Stimulated activated CD8-positive, alpha-beta memory T cell treated with anti-CD3 and anti-CD28 coated beads, Interleukin-7, amount 100 ng/mL, for 48 hours (primary cell): ENCODE measurements at regions not wholly inside any gene's neighbourhood (a gene's known extent, or its start where the extent isn't known, plus 50 kb on each side); places are given as distances from the start of the nearest gene placed in this dataset.

Source experiments
- DNase-seq, 2 donors: peaks; one replicate each; pipeline ENCODE4 v3.0.0-alpha.2; 2020; ENCODE audit warnings: low read depth in 1 of 2; ENCODE audit errors: extremely low read depth in 1 of 2

DNA sequence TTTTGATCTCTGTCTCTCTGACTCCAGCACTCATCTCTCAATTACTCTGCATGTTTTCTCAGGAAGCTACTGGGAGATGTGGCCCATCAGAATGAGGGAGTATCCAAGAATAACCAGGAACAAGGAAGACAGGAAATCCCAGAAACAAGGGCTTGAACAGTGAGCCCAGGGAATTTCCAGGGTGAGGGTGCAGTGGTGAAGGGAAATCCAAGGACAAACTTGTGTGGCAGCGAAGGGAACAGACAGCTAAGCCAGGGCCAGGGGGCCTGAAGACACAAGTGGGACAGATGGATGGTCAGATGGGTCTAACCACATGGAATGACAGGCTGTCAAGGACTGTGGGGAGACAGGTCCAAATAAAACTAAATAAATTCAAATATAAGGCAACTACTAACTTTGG lies 121.8 kb upstream of the ERRFI1 start:
- DNase-seq, result no peak

GRCh38 chr1:8146257-8146855 lies 120.2 kb upstream of the ERRFI1 start:
- no peak for DNase-seq

GRCh38 chr1:8145545-8146202 lies 119.6 kb upstream of the ERRFI1 start:
- no peak for DNase-seq

GRCh38 chr1:8144323-8144722 lies 118.2 kb upstream of the ERRFI1 start:
- DNase-seq, result no peak

- DNase-seq, result no peak
Observed at GRCh38 chr1:8142955-8143629, 117.0 kb upstream of the ERRFI1 start.

DNA sequence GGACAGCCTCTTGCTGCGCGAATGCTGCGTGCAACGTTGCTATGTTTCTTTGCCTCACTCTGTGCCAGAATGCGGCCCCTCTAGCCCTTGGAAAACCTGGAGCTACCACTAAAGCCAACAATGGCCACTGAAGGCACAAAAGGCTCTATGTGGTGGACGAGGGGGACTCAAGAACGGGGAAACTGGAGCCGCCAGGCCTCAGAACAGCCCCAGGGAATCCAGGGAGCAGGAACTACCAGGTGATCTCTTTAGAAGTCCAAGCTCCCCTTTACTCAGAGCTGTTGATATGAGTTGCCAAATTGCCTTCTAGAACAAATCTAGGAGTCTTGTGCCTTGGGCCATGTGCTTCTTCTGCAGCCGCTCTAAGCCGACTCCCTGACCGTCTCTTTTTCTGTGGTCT lies 113.8 kb upstream of the ERRFI1 start:
- DNase-seq, result no peak

DNA sequence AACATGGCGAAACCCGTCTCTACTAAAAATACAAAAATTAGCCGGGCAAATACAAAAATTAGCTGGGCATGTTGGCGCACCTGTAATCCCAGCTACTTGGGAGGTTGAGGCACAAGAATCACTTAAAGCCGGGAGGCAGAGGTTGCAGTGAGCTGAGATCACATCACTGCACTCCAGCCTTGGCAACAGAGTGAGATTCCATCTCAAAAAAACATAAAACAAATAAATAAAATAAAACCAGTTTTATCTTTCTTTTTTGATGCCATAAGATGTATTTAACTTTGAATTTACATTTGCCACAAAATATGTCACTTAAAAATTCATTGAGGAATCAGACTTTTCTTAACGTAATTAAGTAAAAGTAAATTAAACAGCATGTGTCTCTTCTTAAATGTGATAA lies 113.3 kb upstream of the ERRFI1 start:
- no peak for DNase-seq

DNA sequence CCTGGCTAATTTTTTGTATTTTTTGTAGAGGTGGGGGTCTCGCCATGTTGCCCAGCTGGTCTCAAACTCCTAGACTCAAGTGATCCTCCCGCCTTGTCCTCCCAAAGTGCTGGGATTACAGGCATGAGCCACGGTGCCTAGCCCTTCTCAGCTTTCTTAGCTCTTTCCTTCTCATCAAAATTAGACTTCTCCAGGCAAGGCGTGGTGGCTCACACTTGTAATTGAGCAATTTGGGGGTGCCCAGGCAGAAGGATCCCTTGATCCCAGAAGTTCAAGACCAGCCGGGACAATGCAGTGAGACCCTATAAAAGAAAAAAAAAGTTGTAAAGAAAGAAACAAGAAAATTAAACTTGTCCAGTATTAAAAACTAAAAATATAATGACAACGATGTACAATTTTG lies 112.6 kb upstream of the ERRFI1 start:
- DNase-seq, result no peak

DNA sequence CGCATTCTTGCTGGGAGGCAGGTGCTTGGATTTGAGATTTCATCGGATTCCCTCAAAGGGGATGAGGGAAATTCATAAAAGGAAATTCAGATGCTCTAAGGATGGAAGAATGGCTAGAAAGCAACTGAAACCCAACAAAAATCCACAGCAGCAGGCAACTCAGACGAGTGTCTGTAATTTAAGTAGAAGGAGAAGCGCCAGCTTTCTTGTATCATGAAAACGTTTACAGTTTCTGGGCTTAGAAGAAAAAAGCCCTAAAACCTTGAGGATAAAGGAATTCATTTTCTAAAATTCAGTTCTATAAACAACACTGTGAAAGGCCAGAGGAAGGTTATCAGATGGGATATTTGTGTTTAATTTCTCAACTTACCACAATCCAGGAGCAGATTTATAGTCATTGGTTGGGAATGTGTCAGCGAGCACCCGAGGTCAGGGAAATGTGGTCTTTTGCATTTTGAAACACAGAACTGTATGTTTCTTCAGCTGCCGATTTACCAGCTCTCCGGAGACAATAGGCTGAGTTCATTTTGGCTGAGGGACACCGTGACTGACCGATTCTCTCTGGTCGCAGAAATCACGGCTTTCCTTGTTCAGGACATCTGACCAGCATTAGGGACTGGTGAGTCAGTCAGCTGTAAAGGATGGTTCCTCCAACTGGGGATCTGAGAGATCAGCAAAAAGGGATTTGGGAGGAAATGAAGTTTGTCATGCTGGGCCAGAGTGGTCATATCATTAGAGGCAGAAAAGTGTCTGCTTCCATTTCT lies 111.6 kb upstream of the ERRFI1 start:
- no peak for DNase-seq

GRCh38 chr1:8136766-8137165 lies 110.7 kb upstream of the ERRFI1 start:
- DNase-seq, result no peak

- DNase-seq, result no peak
Observed at GRCh38 chr1:8135250-8135649, 109.1 kb upstream of the ERRFI1 start.

DNA sequence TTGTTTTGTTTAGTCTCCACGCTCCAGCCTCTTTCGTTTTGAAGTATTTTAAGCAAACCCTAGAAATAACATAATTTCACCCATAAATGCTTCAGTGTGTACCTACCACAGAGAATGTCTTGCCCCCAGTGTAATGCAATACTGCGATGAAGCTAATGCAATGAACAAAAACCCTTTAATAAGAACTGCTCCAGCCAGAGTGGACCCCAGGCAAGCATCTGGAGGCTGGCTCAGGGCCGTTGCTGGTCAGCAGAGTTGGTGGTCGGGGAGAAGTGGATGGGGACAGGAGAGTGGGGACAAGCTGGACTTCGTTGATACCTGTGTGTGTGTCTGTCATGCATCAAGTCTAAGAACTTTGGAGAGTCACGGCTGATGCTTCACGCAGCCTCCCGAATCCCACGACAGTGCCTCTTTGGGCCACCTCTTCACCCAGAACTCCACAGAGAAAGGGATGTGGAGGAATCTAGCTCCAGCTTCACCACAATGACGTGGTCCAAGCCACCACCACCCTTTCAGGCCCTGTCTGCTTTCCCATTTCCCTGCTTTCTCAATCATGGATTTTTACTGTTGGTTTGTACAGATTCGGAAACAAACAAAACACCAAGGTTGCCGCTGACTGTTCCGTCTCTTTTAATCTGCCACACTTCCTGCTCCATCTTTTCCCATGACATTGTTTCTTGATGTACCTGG lies 108.6 kb upstream of the ERRFI1 start:
- DNase-seq, result no peak

DNA sequence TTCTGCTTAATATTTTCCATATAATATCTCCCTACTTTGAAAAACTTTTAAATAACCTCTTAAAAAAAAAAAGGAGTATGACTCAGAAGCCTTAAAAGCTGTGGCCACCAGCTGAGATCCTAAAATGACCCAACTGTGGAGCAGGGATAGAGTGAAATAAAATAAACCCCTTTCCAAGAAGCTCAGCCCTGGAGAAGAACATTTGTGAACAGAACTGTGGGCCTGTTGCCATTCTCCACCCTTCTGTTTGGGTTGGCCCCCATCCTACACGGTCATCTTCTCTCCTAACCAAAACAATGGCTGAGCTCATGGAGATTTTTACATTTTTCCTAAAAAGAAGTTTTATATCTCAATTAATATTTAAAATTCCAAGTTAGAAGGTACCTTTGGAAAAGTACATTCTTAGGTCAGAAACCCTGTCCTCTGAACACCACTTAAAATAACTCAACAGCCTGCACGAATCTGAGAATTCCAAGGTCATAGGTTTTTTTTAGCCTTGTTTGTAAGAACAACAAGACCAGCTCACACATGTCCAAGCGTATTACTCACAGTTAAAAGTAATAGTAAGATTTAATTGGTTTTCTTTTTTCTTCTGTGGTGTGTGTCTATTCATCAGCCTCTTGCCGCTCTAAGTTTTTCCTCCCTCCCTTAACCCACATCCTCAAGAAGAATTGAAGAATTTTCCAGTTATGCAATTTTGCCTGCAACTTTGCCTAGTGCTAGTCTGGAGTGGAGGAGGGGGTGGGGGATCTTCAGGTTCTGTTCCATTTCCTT lies 107.7 kb upstream of the ERRFI1 start:
- DNase-seq, result no peak

DNA sequence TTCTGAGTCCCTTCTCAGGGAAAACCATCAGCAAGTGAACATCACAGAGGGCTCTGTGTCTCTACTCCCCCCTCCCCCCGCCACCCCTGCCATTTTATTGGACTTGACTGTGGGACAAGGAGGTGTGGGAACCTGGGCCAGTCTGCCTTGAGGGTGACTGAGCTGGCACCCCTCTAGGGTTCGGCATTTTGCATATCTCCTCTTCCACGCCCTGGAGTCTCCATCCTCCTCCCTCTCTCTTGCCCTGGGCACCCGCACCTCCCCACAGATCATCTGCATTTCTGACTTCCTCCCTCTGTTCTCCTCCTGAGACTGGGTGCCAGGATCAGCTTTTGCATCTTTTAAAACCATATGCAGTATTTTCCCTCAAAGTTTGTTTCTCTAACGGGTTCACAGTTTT lies 107.1 kb upstream of the ERRFI1 start:
- DNase-seq, result no peak

DNA sequence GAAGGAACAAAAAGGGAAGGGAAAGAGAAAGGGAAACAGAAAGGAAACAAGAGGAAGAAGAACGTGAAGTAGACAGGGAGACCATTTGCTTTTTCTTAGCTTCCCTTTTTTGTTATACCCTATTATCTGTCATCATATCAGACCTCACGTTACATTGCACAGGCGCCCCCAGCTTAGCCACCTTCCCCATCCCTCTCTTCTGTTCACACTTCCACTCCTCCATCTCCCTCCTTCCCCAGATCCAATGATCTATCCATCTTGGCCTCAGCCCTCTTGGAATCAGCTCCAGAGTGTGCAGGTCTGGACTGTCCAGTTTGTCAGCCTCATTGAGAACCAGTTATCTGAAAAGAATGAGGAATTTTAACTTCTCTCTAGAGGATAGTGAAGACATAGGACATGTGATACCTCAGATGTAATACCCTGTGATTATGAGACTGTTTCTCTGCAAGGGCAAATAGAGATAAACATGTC lies 101.1 kb upstream of the ERRFI1 start:
- no peak for DNase-seq

- DNase-seq, result no peak
Observed at GRCh38 chr1:8122477-8123407, 96.6 kb upstream of the ERRFI1 start.

GRCh38 chr1:8122160-8122476 lies 96.0 kb upstream of the ERRFI1 start:
- no peak for DNase-seq

- no peak for DNase-seq
Observed at GRCh38 chr1:8121261-8122159, 95.4 kb upstream of the ERRFI1 start.
